Upper lobe of right lung (tissue), 1 donor: ENCODE measurements at regions not wholly inside any gene's neighbourhood (a gene's known extent, or its start where the extent isn't known, plus 50 kb on each side); places are given as distances from the start of the nearest gene placed in this dataset.

Experiments used
- ATAC-seq: fragments of 200-7000 bp; cut with Tn5 transposase; one replicate; pipeline ENCODE4 v1.9.1; 2020; ENCODE audit warnings: mild to moderate bottlenecking, moderate library complexity
- DNase-seq: peaks from one replicate; pipeline ENCODE4 v3.0.0-alpha.2; 2020
- H3K27ac ChIP-seq: fragments of 200-600 bp; one replicate; pipeline ENCODE4 v1.8.0; 2022
- H3K27me3 ChIP-seq: fragments of 200-600 bp; one replicate; pipeline ENCODE4 v1.8.0; 2022; ENCODE audit warnings: mild to moderate bottlenecking
- H3K36me3 ChIP-seq: fragments of 200-600 bp; one replicate; pipeline ENCODE4 v1.8.0; 2022
- H3K4me1 ChIP-seq: fragments of 200-600 bp; one replicate; pipeline ENCODE4 v1.8.0; 2022
- H3K4me3 ChIP-seq: fragments of 200-600 bp; one replicate; pipeline ENCODE4 v1.8.0; 2022; ENCODE audit warnings: mild to moderate bottlenecking
- H3K9me3 ChIP-seq: fragments of 200-600 bp; one replicate; pipeline ENCODE4 v1.8.0; 2022
- intact Hi-C: fragments of 100-400 bp; cut with DNase I; formaldehyde crosslinking; loops from one replicate; pipeline ENCODE4 v1.11.0; 2022
- TF ChIP-seq, protein P1 (sequence below): fragments of 200-600 bp; IDR thresholded peaks from one replicate; pipeline ENCODE4 v1.8.0; 2022; ENCODE audit warnings: antibody characterized with exemption
- donor health status: DM: no; HTN: yes; CAD: no; lungs with severe emphysema.

DNA sequence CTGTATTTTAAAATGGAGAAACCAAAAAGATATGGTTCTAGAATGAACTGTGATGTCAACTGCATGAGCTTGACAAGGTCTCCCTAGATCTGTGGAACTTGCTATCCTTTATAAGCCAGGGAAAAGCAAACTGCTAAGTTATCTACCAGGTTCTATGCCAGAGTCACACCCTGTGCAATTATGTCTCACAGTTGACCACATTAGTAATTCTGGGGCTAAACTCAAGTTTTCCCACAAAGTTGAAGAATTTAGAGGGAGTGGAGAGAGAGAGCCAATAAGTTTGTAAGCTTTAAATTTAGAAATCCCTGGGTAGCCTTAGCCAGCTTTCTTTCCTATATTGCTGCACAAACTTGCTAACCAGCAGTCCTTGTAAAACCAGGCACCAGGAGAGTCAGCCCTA lies 407.0 kb upstream of the SASH1 start:
- Histone ChIP-seq H3K4me3 (no peak overlapping the region), H3K36me3 (no peaks in the 10 kb centered on the region), H3K27ac (no peak overlapping the region), H3K4me1 (no peaks in the 10 kb centered on the region), H3K9me3 (no peaks in the 10 kb centered on the region), H3K27me3 (no peaks in the 10 kb centered on the region)
- intact Hi-C loops: no loop called here
- TF ChIP-seq, protein P1, sequence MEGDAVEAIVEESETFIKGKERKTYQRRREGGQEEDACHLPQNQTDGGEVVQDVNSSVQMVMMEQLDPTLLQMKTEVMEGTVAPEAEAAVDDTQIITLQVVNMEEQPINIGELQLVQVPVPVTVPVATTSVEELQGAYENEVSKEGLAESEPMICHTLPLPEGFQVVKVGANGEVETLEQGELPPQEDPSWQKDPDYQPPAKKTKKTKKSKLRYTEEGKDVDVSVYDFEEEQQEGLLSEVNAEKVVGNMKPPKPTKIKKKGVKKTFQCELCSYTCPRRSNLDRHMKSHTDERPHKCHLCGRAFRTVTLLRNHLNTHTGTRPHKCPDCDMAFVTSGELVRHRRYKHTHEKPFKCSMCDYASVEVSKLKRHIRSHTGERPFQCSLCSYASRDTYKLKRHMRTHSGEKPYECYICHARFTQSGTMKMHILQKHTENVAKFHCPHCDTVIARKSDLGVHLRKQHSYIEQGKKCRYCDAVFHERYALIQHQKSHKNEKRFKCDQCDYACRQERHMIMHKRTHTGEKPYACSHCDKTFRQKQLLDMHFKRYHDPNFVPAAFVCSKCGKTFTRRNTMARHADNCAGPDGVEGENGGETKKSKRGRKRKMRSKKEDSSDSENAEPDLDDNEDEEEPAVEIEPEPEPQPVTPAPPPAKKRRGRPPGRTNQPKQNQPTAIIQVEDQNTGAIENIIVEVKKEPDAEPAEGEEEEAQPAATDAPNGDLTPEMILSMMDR: no peak
- DNase-seq (no peak), ATAC-seq (no peak)

DNA sequence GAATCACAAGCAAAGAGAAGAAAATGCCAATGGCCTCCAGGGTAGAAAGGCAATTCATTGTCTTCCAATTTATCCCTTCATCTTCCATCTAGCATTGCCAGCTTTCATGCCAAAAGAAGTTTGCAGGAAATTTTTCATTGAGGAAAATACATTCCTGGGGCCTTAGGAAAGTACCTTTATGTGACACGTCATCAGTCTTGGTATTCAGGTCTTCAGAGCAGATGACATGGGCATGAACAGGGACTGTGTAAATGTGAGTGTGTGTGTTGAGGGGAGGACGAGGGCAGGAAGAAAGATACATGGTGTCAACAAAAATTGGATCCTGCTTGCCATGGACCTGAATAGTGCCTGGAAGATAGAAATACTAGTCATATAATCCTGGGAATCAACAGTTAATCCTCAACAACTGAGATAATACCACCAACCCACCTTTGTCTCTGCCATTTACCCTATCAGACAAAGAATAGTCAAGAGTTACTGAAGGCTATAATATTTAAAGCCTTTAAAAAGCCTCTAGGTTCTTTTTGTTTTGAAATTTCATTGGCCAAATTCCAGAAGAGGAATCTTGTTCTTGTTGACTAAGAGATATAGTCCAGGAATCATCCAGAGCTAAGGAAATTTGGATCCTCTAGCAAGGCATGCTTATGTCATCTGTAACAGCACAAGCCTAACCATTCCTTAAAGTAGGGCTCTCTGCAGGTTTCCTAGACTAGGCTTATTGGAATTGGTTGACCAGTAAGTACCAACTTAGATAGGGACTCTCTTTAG lies 405.8 kb upstream of the SASH1 start:
- no peaks in the 10 kb centered on the region for H3K27me3 ChIP-seq
- H3K27ac ChIP-seq: no peak overlapping the region
- DNase-seq: no peak
- TF ChIP-seq, protein P1: no peak
- ATAC-seq: no peak
- intact Hi-C loops: no loop called here
- H3K9me3 ChIP-seq: no peaks in the 10 kb centered on the region
- H3K4me1 ChIP-seq: no peaks in the 10 kb centered on the region
- no peaks in the 10 kb centered on the region for H3K36me3 ChIP-seq
- no peak overlapping the region for H3K4me3 ChIP-seq

DNA sequence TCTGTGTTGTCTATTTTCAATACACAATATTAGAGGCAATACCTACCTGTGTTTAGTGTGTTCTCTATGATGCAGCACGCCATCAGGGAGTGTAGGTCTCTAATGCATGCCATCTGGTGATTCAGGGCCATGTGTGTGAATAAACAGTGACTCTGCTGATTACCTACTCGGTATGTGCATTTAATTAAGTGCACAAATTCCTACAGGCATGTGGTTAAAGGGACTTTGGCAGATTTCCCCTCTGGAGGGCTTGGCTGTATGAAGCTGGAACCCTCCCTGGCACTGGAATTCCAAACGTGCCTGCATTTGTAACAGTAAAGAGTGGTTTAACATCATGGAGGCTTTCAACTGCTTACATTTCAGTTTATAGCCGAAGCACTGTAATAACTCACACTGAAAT lies 401.5 kb upstream of the SASH1 start:
- no peak overlapping the region for H3K4me3 ChIP-seq
- H3K9me3 ChIP-seq: no peaks in the 10 kb centered on the region
- TF ChIP-seq, protein P1: no peak
- intact Hi-C loops: no loop called here
- no peaks in the 10 kb centered on the region for H3K4me1 ChIP-seq
- DNase-seq: no peak
- no peaks in the 10 kb centered on the region for H3K27me3 ChIP-seq
- no peak overlapping the region for H3K27ac ChIP-seq
- H3K36me3 ChIP-seq: no peaks in the 10 kb centered on the region
- no peak for ATAC-seq

DNA sequence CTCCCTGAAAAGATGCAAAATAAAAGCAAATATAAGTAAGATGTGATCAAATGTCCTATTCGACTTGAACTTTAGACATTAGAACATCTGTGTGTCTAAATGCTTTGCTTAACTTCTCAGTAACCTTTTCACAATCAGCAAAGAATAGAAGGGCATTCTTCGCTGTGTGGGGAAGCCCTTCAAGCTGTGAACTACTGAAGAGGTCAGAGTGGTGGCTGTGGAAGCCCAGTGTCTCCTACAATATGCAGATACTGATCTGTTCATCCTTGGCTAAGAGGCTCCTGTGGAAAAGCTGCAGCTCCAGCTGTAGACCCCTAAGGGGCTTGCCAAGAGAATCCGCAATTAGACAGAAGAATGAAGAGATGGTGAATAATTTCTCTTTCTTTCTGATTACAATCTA lies 400.3 kb upstream of the SASH1 start:
- Histone ChIP-seq H3K27ac (no peak overlapping the region), H3K4me3 (no peak overlapping the region), H3K4me1 (no peaks in the 10 kb centered on the region), H3K36me3 (no peaks in the 10 kb centered on the region), H3K9me3 (no peaks in the 10 kb centered on the region), H3K27me3 (no peaks in the 10 kb centered on the region)
- DNase-seq (no peak), ATAC-seq (no peak)
- intact Hi-C loops: no loop called here
- TF ChIP-seq, protein P1: no peak

DNA sequence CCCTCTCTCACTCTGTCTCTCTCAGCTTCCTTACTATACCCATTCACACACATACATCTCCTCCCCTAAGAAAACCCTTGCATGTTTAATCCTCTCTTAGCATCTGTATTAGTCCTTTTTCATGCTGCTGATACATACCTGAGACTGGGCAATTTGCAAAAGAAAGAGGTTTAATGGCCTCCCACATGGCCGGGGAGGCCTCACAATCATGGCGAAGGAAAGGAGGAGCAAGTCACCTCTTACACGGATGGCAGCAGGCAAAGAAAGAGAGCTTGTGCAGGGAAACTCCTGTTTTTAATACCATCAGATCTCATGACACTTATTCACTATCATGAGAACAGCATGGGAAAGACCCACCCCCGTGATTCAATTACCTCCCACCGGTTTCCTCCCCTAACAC lies 398.5 kb upstream of the SASH1 start:
- ATAC-seq: no peak
- Histone ChIP-seq H3K27ac (no peak overlapping the region), H3K9me3 (no peaks in the 10 kb centered on the region), H3K36me3 (no peaks in the 10 kb centered on the region), H3K4me1 (peaks cover 5% of the 10 kb centered on the region), H3K4me3 (no peak overlapping the region), H3K27me3 (no peaks in the 10 kb centered on the region)
- intact Hi-C loops: no loop called here
- TF ChIP-seq, protein P1: no peak
- DNase-seq: no peak

DNA sequence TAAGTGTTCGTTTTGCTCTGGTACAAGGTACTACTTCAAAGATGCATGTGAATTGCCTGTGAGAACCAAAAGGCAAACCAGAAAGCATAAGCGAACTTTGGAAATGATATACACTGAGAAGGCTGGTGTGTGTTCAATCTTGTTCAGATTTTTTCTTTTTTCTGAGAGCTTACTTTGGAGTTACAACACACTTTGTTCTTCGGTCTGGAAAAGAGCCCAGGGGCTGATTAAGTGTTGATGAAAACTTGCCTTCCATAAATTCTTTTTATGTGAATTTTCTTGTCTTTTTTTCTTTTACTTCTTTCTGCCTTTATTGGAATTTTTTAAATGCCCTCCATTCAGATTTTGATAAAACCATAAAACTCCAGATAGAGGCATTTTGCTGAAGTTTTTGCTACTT lies 395.1 kb upstream of the SASH1 start:
- Histone ChIP-seq H3K9me3 (no peaks in the 10 kb centered on the region), H3K27me3 (no peaks in the 10 kb centered on the region), H3K4me1 (peaks cover 21% of the 10 kb centered on the region), H3K4me3 (no peak overlapping the region), H3K27ac (peak overlapping the region; percentile 20), H3K36me3 (no peaks in the 10 kb centered on the region)
- TF ChIP-seq, protein P1: no peak
- DNase-seq (no peak), ATAC-seq (peak; percentile 26)
- intact Hi-C loops: no loop called here
